Fibroblast of lung (primary cell): ENCODE measurements at regions not wholly inside any gene's neighbourhood (a gene's known extent, or its start where the extent isn't known, plus 50 kb on each side); places are given as distances from the start of the nearest gene placed in this dataset.

ENCODE experiments used
- DNase-seq, 2 donors: peaks; one replicate each; pipeline versions ENCODE4 v3.0.0 to v3.0.0-alpha.2; 2010; ENCODE audit warnings: low read depth in 2 of 2
- H2AFZ ChIP-seq: 2 replicates; pipeline ENCODE4 v1.5.1; 2012; ENCODE audit warnings: low read length, control low read depth, inconsistent platforms
- H3K27ac ChIP-seq: 2 replicates; pipeline ENCODE4 v1.5.1; 2011; ENCODE audit warnings: low read length, control low read depth; ENCODE audit not compliant: insufficient read depth
- H3K27me3 ChIP-seq: 2 replicates; pipeline ENCODE4 v1.5.1; 2011; ENCODE audit warnings: mild to moderate bottlenecking, low read length; ENCODE audit not compliant: control insufficient read depth, insufficient read depth
- H3K36me3 ChIP-seq: 2 replicates; pipeline ENCODE4 v1.5.1; 2011; ENCODE audit warnings: low read length; ENCODE audit not compliant: control insufficient read depth, insufficient read depth
- H3K4me1 ChIP-seq: 2 replicates; pipeline ENCODE4 v1.5.1; 2011; ENCODE audit warnings: low read length; ENCODE audit not compliant: control insufficient read depth, insufficient read depth; ENCODE audit errors: extremely low read depth
- H3K4me2 ChIP-seq: 2 replicates; pipeline ENCODE4 v1.5.1; 2011; ENCODE audit warnings: low read length, control low read depth; ENCODE audit not compliant: insufficient read depth; ENCODE audit errors: extremely low read depth
- H3K4me3 ChIP-seq, 4 experiments: fragments of 200-600 bp in 1 of 4; sonication (generic) in 1 of 4; replicated peaks in 1 of 4; 2 replicates each; pipeline ENCODE4 v1.5.1; 2011 to 2016; ENCODE audit warnings: low read length in 4 of 4, low read depth in 3 of 4, mild to moderate bottlenecking in 3 of 4, control low read depth in 2 of 4, inconsistent platforms in 1 of 4, mixed read lengths in 1 of 4; ENCODE audit not compliant: insufficient read depth in 1 of 4; ENCODE audit errors: control extremely low read depth in 1 of 4
- H3K79me2 ChIP-seq: 2 replicates; pipeline ENCODE4 v1.5.1; 2012; ENCODE audit warnings: mild to moderate bottlenecking, low read length, inconsistent platforms; ENCODE audit not compliant: control insufficient read depth, insufficient read depth
- H3K9ac ChIP-seq: 2 replicates; pipeline ENCODE4 v1.5.1; 2011; ENCODE audit warnings: mild to moderate bottlenecking, low read length, control low read depth; ENCODE audit not compliant: insufficient read depth
- H3K9me3 ChIP-seq: 2 replicates; pipeline ENCODE4 v1.5.1; 2012; ENCODE audit warnings: low read depth, low read length; ENCODE audit not compliant: control insufficient read depth, insufficient read depth
- H4K20me1 ChIP-seq: 2 replicates; pipeline ENCODE4 v1.5.1; 2011; ENCODE audit warnings: low read length; ENCODE audit not compliant: control insufficient read depth, insufficient read depth; ENCODE audit errors: extremely low read depth
- CTCF ChIP-seq, 2 donors: IDR thresholded peaks in 1 of 2; conservative IDR thresholded peaks in 1 of 2; 1 replicate in 1 of 2; 2 replicates in 1 of 2; pipeline ENCODE4 v1.5.1; 2011 to 2012; ENCODE audit warnings: low read length in 2 of 2, control low read depth in 1 of 2, inconsistent platforms in 1 of 2, low read depth in 1 of 2, mild to moderate bottlenecking in 1 of 2
- EZH2 ChIP-seq: IDR thresholded peaks from 2 replicates; pipeline ENCODE4 v1.5.1; 2012; ENCODE audit warnings: low read length, control low read depth, mild to moderate bottlenecking; ENCODE audit errors: missing control alignments

GRCh38 chr20:48387675-48388074, 440.1 kb downstream of the PREX1 start:
- Histone ChIP-seq H2AFZ (no peak overlapping the region), H3K9me3 (no peaks in the 10 kb centered on the region), H3K27ac (no peak overlapping the region), H4K20me1 (no peaks in the 10 kb centered on the region), H3K36me3 (no peaks in the 10 kb centered on the region), H3K27me3 (no peaks in the 10 kb centered on the region), H3K4me2 (no peak overlapping the region), H3K79me2 (no peaks in the 10 kb centered on the region), H3K4me1 (no peaks in the 10 kb centered on the region), H3K9ac (no peak overlapping the region), H3K4me3 (no peak overlapping the region)
- no peak for DNase-seq
- TF ChIP-seq EZH2 (no peak), CTCF (conservative IDR thresholded peaks at IDR 0.05 in 1 of 2, IDR thresholded peaks at IDR 0.05 in 1 of 2; ENCODE audit: low read depth in 1 of 2, low read length in 2 of 2) (no peak)

- H3K27ac ChIP-seq, result no peak overlapping the region
- no peak for TF ChIP-seq EZH2
- TF ChIP-seq CTCF (conservative IDR thresholded peaks at IDR 0.05 in 1 of 2, IDR thresholded peaks at IDR 0.05 in 1 of 2; ENCODE audit: low read depth in 1 of 2, low read length in 2 of 2), result no peak
- no peak overlapping the region for H3K9ac ChIP-seq
Measured at GRCh38 chr20:48385527-48385926, 442.3 kb downstream of the PREX1 start.

GRCh38 chr20:48385114-48385513, 442.7 kb downstream of the PREX1 start:
- H3K27me3 ChIP-seq, result no peaks in the 10 kb centered on the region
- TF ChIP-seq EZH2, result no peak
- TF ChIP-seq CTCF (conservative IDR thresholded peaks at IDR 0.05 in 1 of 2, IDR thresholded peaks at IDR 0.05 in 1 of 2; ENCODE audit: low read depth in 1 of 2, low read length in 2 of 2), result no peak
- no peak for DNase-seq
- no peaks in the 10 kb centered on the region for H3K36me3 ChIP-seq
- no peak overlapping the region for H3K27ac ChIP-seq
- H4K20me1 ChIP-seq, result no peaks in the 10 kb centered on the region
- H3K79me2 ChIP-seq, result no peaks in the 10 kb centered on the region
- H3K4me2 ChIP-seq, result no peak overlapping the region
- no peaks in the 10 kb centered on the region for H3K4me1 ChIP-seq
- H2AFZ ChIP-seq, result no peak overlapping the region
- no peaks in the 10 kb centered on the region for H3K9me3 ChIP-seq
- H3K4me3 ChIP-seq, result no peak overlapping the region
- no peak overlapping the region for H3K9ac ChIP-seq

More at GRCh38 chr20:48385527-48385926, 442.3 kb downstream of the PREX1 start:
- no peaks in the 10 kb centered on the region for H4K20me1 ChIP-seq
- DNase-seq, result no peak
- no peak overlapping the region for H2AFZ ChIP-seq
- H3K9me3 ChIP-seq, result no peaks in the 10 kb centered on the region
- H3K4me1 ChIP-seq, result no peaks in the 10 kb centered on the region
- no peak overlapping the region for H3K4me3 ChIP-seq
- no peak overlapping the region for H3K4me2 ChIP-seq
- H3K79me2 ChIP-seq, result no peaks in the 10 kb centered on the region
- no peaks in the 10 kb centered on the region for H3K36me3 ChIP-seq
- H3K27me3 ChIP-seq, result no peaks in the 10 kb centered on the region
